Head of caudate nucleus (tissue), 42 donors: ENCODE measurements at regions not wholly inside any gene's neighbourhood (a gene's known extent, or its start where the extent isn't known, plus 50 kb on each side); places are given as distances from the start of the nearest gene placed in this dataset.

Source experiments
- DNase-seq, 42 donors: peaks; one replicate each; pipeline versions ENCODE4 v3.0.0 to v3.0.0-alpha.2; 2020 to 2021; ENCODE audit warnings: mixed read lengths in 7 of 42
- intact Hi-C: fragments of 100-400 bp; cut with DNase I; formaldehyde crosslinking; loops from one replicate; pipeline ENCODE4 v1.15.0; 2022

GRCh38 chr5:15447209-15447608, 52.8 kb upstream of the FBXL7 start:
- intact Hi-C loops, result no loop called here
- no peak for DNase-seq

DNA sequence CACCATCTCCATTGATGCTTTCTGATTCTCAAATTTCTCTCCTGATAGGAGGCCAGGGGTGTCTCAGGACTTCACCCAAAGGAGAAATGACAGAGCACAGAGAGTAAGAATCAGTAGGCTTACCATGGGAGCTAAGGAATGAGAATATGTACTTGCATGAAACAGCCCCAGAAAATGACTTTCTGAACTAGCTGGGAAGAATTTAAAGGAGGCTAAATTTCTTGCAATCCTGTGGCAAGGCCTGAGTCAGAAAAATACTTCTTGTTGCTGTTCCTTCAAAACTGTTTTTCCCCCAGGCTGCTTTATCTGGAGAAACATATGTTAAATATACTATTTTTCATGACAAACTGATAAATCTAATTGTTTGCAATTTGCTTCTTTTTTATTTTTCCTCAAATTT, 53.4 kb upstream of the FBXL7 start:
- DNase-seq, result no peak
- intact Hi-C loops, result no loop called here

DNA sequence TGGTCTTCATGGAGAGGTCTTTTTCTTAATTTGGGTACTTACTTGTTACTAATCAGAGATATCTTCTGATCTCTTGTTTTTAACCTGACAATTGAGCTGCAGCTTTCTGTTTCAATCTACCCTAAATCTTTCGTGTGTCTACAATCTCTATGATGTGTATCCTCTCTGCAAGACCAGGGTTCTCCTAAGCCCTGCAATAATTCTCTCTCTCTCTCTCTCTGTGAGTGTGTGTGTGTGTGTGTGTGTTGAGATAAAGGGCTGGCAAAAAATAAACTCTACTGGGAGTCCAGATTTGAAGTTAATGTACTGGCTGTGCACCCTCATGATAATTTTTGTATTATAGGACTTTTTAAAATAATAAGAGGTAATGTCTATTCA, 57.8 kb upstream of the FBXL7 start:
- DNase-seq, result no peak
- intact Hi-C loops, result no loop called here

DNA sequence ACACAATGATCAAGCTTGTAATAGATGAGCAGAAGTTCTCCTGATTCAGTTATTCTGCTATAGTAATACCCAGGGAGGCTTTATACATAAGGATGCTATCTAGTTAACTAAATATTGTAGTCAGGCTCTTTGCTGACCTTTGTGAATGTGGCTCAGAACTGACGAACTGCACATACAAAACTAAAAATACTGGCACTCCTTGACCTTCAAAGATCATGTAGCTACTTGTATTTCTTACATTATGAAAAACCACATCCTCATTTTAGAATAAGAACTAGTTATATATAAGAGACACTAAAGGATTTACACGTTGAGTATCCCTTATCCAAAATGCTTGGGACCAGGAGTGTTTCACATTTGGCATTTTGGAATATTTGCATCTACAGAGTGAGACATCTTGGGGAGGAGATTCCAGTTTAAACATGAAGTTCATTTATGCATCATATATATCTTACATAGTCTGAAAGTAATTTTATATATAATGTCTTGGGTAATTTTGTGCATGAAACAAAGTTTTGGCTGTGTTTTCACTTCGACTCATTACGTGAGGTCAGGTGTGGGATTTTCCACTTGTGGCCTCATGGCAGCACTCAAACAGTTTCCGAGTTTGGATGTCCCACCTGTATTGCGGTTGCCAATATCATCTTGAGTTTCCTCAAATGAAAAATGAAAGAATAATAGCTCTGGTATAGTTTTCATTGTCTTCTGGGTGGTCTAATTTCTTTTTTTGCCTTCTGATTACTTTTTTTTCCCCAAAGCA, 58.4 kb upstream of the FBXL7 start:
- intact Hi-C loops, result no loop called here
- no peak for DNase-seq

DNA sequence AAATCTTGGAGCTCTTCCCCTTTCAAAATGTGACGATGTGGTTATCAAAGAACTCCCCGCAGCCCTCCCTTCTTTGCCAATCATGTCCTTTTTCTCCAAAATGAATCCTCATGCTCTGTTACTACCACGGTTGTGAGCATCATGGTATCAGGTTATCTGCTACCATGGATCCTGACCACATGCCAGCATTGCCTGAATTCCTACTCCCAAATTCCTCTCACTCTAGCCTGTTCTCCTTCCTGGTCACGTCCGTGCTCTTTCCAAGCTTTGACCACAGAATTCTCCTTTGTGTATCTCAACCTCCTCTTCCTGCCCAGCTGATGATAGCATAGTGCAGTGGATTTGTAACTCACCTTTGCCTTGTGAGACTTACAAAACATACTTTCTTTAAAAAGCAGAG, 59.5 kb upstream of the FBXL7 start:
- intact Hi-C loops, result no loop called here
- no peak for DNase-seq

DNA sequence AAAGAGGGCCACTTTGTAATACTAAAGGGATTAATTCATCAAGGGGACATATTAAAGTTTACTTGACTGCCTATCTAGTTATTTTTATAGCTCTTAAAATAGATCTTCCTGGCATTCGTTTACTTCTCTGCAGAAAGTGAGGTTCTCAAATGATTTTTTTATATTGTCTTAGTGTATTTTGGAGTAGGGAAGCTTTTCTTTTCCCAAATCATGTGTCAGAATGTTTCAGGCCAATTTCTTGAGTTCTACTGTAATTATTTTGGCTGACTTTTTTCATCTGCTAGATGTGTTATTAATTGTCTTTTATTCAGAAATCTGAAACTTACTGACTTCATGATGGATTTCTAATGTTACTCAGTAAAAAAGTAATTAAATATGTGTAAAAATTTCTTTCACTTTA, 60.2 kb upstream of the FBXL7 start:
- DNase-seq, result no peak
- intact Hi-C loops, result no loop called here

DNA sequence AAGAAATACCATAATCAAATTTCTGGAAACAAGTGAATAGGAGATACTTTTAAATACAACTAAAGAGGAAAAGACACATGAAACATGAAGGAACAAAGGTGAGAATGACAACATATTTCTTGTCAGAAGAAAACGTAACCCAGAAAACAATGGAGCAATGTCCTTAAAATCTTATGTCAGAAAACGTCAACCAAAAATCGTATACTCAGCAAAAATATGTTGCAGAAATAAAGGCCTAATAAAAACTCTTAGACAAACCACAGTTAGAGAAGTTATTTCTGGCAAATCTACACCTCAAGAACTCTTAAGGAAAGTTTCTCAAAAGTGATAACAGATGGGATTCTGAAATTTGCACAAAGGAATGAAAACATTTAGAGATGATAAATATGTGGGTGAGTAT, 66.3 kb upstream of the FBXL7 start:
- intact Hi-C loops, result no loop called here
- DNase-seq, result no peak

GRCh38 chr5:15431923-15432322, 68.1 kb upstream of the FBXL7 start:
- intact Hi-C loops, result no loop called here
- no peak for DNase-seq

GRCh38 chr5:15425766-15426165, 74.2 kb upstream of the FBXL7 start:
- DNase-seq, result no peak
- intact Hi-C loops, result no loop called here

DNA sequence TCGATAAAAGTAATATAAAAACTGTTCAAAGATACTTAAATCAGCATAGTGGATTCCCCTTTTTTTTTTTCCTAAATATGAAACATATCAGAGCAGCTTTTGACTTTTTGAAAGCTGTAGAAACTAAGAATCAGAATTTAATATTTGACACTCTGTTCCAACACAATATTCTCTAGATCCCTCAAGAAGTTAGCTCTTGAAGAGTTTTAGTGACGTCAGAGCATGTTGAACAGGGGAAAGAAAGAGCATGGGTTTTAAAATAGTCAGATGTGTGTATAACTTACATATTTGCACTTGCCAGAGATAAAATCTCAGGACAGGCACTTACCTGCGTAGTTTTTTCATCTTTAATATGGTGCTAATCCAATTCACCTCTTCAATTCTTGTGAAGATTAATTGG, 75.2 kb upstream of the FBXL7 start:
- intact Hi-C loops, result no loop called here
- DNase-seq, result no peak

DNA sequence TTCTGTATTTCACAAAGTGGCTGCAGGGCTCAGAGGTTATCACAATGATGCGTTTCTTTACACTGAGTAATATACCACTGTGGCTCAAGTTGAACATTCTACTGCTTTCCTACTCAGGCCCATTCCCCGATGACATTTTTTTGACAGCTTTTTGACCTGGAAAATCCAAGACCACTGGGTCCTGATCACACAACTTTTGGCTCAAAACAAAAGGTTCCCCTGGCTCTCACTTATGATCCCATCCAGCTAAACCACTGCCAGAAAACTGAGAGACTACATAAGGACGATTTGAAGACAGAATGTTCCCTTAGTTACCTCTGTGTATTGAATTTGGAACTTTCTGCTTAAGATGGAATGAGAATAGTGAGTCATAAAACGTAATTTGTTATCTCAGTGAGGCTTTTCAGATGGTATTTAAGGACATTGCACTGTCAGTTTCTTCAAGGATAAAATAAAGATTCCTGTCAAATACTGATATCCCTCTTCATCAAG, 78.0 kb upstream of the FBXL7 start:
- no peak for DNase-seq
- intact Hi-C loops, result no loop called here

DNA sequence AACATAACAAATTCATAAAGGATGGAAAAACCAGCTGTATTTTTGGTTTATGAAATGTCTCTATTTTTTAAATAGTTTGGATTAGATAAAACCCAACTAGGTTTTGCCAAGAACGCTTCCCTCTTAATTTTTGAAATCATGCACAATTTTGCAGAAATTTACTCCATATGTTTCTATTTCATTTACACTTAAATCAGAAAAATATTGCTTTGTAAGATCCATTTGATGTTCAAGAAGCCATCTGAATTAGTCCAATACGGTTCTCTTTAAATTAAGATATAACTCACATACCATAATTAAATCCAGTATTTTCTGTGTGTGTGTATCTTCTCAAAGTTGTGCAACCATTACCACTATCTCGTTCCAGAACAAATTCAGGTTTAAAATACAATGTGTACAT, 78.6 kb upstream of the FBXL7 start:
- DNase-seq, result no peak
- intact Hi-C loops, result no loop called here

DNA sequence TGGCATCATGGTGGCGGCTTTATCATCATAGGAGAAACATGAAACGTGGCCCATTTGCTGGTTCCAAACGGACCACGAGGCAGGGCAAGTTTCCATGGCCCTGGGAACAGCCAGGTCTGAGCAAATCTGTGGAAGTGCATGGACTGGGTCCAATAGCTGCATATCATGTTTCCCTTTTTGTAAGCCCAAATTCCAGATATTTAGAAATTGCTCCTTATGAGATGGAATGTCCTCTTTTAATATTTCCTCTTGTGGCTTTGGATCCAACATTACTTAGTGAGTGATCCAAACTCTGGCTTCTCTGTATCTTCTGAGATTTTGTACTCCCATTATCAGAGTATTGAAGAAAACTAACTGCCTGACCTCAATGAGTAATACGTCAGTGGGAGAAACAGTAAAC, 79.8 kb upstream of the FBXL7 start:
- DNase-seq, result no peak

GRCh38 chr5:15417156-15417555, 82.8 kb upstream of the FBXL7 start:
- intact Hi-C loops, result no loop called here
- no peak for DNase-seq

More for the DNA sequence above, 79.8 kb upstream of the FBXL7 start:
- intact Hi-C loops, result no loop called here

DNA sequence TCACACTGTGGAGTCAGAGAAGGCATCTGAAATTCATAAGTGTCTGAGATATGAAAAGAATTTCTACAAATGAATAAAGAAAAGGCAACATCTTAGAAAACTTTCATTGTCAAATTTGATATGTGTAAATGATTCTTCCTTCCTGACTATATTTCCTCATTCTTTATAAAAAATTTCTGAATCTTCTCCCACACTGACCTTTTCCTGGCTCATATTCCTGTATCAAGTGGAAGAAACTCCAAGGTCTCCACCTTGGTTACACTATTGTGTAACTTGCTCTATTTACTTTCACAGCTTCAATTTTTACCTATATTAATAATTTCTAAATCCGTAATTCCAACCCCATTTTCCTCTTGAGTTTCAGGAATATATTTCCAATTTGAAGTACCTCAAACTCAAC, 93.5 kb upstream of the FBXL7 start:
- no peak for DNase-seq
- intact Hi-C loops, result no loop called here

GRCh38 chr5:15393146-15393545, 106.8 kb upstream of the FBXL7 start:
- DNase-seq, result no peak

DNA sequence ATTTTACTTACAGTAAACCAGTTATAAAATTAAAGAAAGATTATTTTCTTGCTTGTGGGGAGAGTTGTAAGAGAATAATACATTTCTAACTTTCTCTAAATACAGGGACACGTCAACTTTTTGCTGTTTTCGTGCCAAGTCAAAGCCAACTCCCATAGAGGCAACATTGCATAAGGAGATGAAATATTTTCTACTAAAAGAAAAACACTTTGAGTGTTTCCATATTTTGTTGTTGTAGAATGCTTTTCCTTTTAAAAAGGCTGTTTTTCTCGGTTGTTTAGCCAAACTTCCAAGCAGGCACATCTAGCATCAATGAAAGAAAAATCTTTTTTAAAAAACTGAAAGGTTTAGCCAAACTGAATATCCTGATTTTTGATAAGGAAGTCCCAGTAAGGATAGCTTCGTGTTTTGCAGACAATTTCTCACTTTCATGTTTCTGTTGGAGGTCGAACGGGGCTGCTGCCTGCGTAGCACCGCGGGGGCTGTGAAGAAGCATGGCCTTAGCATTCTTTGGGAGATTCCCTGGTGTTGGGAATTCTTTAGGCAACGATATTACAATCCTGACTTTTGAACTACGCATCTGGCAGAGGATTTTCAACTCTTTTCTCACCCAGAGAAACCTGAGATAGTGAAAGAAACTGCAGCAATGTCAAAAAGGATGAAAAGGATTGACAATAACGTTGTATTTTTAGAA, 108.1 kb upstream of the FBXL7 start:
- intact Hi-C loops, result no loop called here
- no peak for DNase-seq

More at GRCh38 chr5:15393146-15393545, 106.8 kb upstream of the FBXL7 start:
- intact Hi-C loops, result no loop called here

DNA sequence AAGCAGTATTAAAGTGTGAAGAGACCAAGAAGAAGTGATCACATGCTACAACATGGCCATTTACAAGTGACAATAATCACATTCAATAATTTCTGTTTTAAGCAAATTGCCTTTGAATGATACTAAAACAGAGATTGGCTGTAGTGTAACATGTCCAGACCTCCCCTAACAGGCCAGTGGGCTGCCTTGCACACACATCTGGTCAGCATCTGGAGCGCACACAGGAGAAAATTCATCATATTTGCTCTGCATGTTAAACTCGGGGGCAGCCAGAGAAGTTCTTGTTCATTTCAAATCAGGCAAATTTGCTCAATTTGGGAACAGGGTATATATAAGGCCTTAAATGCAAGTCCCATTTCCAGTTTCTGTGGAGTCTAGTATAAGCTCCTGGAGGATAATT, 111.1 kb upstream of the FBXL7 start:
- DNase-seq, result no peak
- intact Hi-C loops, result no loop called here

DNA sequence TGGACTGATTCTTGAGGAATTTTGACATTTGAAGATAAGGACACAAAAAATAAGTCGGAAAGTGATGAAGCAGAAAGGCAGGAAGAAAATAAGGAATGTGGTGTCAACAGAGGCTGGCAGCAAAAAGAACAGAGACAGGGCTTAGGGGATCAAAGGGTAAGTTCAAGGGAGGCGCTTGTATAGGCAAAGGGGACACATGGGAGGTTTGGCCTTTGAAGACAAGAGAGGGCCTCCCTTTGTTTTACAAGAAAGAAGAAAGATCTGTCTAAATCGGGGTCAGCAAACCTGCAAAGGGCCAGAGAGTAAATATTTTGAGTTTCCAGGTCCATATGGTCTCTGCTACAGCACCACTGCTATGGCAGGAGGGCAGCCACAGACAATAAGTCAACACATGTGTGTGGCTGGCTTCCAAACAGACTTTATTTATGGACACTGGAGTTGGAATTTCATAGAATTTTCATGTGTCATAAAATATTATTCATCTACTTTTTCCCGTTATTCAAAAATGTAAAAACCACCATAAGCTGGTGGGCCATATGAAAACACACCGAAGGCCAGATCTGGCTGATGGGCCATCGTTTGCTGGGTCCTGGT, 112.0 kb upstream of the FBXL7 start:
- no peak for DNase-seq
- intact Hi-C loops, result no loop called here

DNA sequence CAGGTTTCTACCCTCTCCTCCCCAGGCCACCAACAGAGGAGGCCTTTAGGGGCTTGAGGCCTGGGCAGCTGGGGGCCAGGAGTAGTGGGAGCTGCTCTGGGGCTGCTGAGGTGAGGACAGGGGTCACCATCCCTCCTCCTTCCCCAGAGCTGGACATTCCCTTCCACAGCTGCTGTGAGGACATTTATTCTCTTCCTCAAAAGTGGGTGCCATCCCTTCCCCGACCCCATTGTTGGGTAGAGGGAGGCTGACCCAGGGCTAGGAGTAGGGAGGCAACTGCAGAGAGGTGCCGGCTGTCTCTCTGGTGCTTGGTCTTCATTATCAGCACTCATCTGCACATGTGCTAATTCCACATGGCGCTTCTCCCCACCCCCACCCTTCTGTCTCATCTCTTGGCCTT, 113.9 kb upstream of the FBXL7 start:
- no peak for DNase-seq
- intact Hi-C loops, result no loop called here

GRCh38 chr5:15385553-15385952, 114.4 kb upstream of the FBXL7 start:
- intact Hi-C loops, result no loop called here

More at GRCh38 chr5:15385553-15385952, 114.4 kb upstream of the FBXL7 start:
- no peak for DNase-seq
